ENCODE measurements at regions not wholly inside any gene's neighbourhood (a gene's known extent, or its start where the extent isn't known, plus 50 kb on each side); places are given as distances from the start of the nearest gene placed in this dataset.
"Not testable (repeated sequence)": the region's sequence is repeated elsewhere in the genome, so short reads cannot be mapped to it uniquely, and the experiment has no call there.

DNA sequence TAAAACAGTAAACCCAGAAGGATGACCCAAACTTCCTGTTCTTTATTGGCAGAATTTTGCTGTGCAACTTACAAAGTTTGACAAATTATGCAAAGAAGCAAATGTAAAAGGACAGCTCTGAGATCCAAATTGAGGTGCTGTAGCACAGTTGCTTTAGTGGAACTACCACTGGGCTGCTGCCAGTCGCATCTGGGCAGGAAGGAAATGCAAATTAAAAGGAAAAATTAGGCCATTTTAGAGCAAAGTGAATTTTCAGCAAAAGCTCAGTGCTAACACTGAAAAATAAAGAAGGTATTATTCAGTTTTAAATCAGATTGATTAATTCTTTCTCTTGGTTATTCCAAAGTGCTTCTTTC lies 104.5 kb downstream of the ZMAT3 start:
- no peak for DNase-seq

GRCh38 chr3:178966299-178967176 lies 105.1 kb downstream of the ZMAT3 start:
- DNase-seq = peak; percentile 60 to 68

GRCh38 chr3:178964551-178964950 lies 107.1 kb downstream of the ZMAT3 start:
- no peak for DNase-seq

GRCh38 chr3:178960918-178961317 lies 110.7 kb downstream of the ZMAT3 start:
- no peak for DNase-seq

DNA sequence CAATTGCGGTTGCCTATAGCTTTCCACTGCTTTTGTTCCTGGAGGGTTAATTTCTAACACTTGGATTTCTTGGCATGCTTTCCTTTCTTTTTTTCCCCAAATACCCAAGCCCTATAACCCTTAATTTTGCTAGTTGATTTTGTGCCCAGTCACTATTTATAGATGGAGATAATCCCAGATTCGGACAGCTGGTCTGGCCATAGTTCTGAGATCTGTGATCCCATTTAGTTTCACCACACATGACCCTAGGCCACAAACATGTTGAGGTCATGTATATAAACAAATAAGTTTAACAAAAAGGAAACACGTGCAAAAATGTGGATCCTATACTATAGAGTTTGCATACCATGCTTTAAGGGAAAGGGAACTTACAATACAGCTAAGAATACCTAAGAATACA lies 111.4 kb downstream of the ZMAT3 start:
- DNase-seq = no peak

GRCh38 chr3:178950676-178951075 lies 120.9 kb downstream of the ZMAT3 start:
- DNase-seq = no peak

DNA sequence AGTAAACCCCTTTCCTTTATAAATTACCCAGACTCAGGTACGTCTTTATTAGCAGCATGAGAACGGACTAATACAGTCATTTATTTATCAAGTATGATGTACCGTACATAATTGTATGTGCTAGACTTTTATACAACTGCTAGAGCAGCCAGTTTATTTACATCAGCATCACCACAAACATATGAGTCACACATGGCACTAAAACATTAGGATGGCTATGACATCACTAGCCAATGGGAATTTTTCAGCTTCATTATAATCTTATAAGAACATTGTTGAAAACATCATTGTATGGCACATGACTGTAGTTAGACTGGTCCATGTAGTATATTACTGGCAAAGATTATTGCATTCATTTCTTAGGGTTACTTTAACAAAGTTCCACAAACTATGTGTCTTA lies 121.7 kb downstream of the ZMAT3 start:
- no peak for DNase-seq

- DNase-seq = no peak
Measured at GRCh38 chr3:178948546-178948945, 123.1 kb downstream of the ZMAT3 start.

DNA sequence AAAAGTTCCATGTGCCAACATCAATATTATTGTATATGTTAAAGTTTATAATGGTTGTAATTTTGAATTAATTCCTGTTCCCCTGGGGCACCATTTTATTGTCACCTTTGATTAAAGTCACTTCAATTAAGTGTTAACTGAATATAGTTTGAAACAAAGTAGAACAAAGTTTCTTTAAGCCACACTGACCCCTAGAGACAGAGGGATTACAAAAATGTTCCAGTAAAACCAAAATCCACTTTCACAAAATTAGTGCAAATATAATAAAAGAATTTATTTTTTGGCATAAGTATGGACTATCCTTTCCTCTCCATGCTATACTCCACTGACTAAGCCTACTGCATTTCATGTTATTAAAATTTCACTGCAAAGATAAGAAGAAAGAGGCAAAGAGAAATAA lies 123.9 kb downstream of the ZMAT3 start:
- DNase-seq = peak in 1 of 2 experiments; percentile 8

GRCh38 chr3:178942261-178942660 lies 129.3 kb downstream of the ZMAT3 start:
- not testable (repeated sequence) for DNase-seq

- no peak for DNase-seq
Measured at GRCh38 chr3:178930116-178930515, 141.5 kb downstream of the ZMAT3 start.

DNA sequence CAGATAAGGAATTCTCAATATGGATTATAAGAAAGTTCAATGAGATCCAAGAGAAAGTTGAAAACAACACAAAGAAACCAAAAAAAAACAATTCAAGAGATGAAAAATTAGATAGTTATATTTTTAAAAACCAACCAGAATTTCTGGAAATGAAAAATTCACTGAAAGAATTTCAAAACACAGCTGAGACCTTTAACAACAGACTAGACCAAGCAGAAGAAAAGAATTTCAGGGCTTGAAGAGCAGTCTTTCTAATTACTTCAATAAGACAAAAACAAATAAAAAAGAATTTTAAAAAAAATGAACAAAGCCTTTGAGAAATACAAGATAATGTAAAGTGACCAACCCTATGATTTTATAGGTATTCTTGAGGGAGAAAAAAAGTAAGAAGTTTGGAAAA lies 155.4 kb downstream of the ZMAT3 start:
- no peak for DNase-seq

- no peak for DNase-seq
Measured at GRCh38 chr3:178915365-178915764, 156.2 kb downstream of the ZMAT3 start.

DNA sequence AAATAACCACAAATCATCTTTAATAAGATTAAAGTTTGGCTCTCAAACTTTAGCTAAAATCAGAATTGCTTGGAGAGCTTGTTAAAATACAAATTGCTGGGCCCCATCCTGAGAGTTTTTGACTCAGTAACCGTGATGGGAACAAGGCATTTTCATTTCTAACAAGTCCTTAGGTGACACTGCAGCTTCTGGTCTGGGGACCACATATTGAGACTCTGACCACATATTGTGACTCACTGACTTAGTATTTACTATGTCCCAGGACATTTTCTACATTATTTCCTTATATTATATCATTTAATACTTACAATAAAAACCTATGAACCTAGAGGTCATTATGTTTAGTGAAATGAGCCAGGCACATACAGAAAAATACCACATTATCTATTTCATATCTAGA lies 164.5 kb downstream of the ZMAT3 start:
- no peak for DNase-seq

- DNase-seq = no peak
Measured at GRCh38 chr3:178901204-178901603, 170.4 kb downstream of the ZMAT3 start.

GRCh38 chr3:178900029-178900646 lies 171.5 kb downstream of the ZMAT3 start:
- DNase-seq = no peak

- no peak for DNase-seq
Measured at GRCh38 chr3:178895178-178895789, 176.3 kb downstream of the ZMAT3 start.
